ENCODE measurements at regions not wholly inside any gene's neighbourhood (a gene's known extent, or its start where the extent isn't known, plus 50 kb on each side); places are given as distances from the start of the nearest gene placed in this dataset.
A peak's percentile ranks its signal among the peaks of the same experiment; 100 is the strongest.
"Not testable (repeated sequence)": the region's sequence is repeated elsewhere in the genome, so short reads cannot be mapped to it uniquely, and the experiment has no call there.

- in situ Hi-C loops (cut with HindIII; ENCODE audit: low pct_ligation_motif_present, low pct_unique_long_range_greater_than_20kb, low sequenced_read_pairs) = no loop called here
- no peak for DNase-seq
These were observed 882.8 kb downstream of the TBC1D32 start for GRCh38 chr6:120451508-120451907.

- no peak for DNase-seq
- in situ Hi-C loops (cut with HindIII; ENCODE audit: low pct_ligation_motif_present, low pct_unique_long_range_greater_than_20kb, low sequenced_read_pairs) = no loop called here
These were observed 886.7 kb downstream of the TBC1D32 start for GRCh38 chr6:120447605-120448004.

- in situ Hi-C loops (cut with HindIII; ENCODE audit: low pct_ligation_motif_present, low pct_unique_long_range_greater_than_20kb, low sequenced_read_pairs); DNase-seq: not testable (repeated sequence)
These were observed 901.4 kb downstream of the TBC1D32 start for GRCh38 chr6:120432840-120433239.

GRCh38 chr6:120431841-120432240 is 902.4 kb downstream of the TBC1D32 start:
- DNase-seq = no peak
- in situ Hi-C loops (cut with HindIII; ENCODE audit: low pct_ligation_motif_present, low pct_unique_long_range_greater_than_20kb, low sequenced_read_pairs) = no loop called here

GRCh38 chr6:120411394-120411793 is 922.9 kb downstream of the TBC1D32 start:
- in situ Hi-C loops (cut with HindIII; ENCODE audit: low pct_ligation_motif_present, low pct_unique_long_range_greater_than_20kb, low sequenced_read_pairs) = no loop called here
- DNase-seq = no peak

GRCh38 chr6:120410586-120410985 is 923.7 kb downstream of the TBC1D32 start:
- in situ Hi-C loops (cut with HindIII; ENCODE audit: low pct_ligation_motif_present, low pct_unique_long_range_greater_than_20kb, low sequenced_read_pairs) = no loop called here
- no peak for DNase-seq

- no peak for DNase-seq
- in situ Hi-C loops (cut with HindIII; ENCODE audit: low pct_ligation_motif_present, low pct_unique_long_range_greater_than_20kb, low sequenced_read_pairs) = no loop called here
These were observed 926.6 kb downstream of the TBC1D32 start for GRCh38 chr6:120407696-120408095.

GRCh38 chr6:120405947-120406346 is 928.3 kb downstream of the TBC1D32 start:
- no peak for DNase-seq
- in situ Hi-C loops (cut with HindIII; ENCODE audit: low pct_ligation_motif_present, low pct_unique_long_range_greater_than_20kb, low sequenced_read_pairs) = no loop called here

GRCh38 chr6:120395784-120396183 is 938.5 kb downstream of the TBC1D32 start:
- in situ Hi-C loops (cut with HindIII; ENCODE audit: low pct_ligation_motif_present, low pct_unique_long_range_greater_than_20kb, low sequenced_read_pairs) = no loop called here
- DNase-seq = no peak

- no peak for DNase-seq
- in situ Hi-C loops (cut with HindIII; ENCODE audit: low pct_ligation_motif_present, low pct_unique_long_range_greater_than_20kb, low sequenced_read_pairs) = no loop called here
These were observed 939.0 kb downstream of the TBC1D32 start for GRCh38 chr6:120395330-120395729.

- DNase-seq = no peak
- in situ Hi-C loops (cut with HindIII; ENCODE audit: low pct_ligation_motif_present, low pct_unique_long_range_greater_than_20kb, low sequenced_read_pairs) = no loop called here
These were observed 941.3 kb downstream of the TBC1D32 start for GRCh38 chr6:120392941-120393340.

GRCh38 chr6:120384671-120385070 is 949.6 kb downstream of the TBC1D32 start:
- no peak for DNase-seq
- in situ Hi-C loops (cut with HindIII; ENCODE audit: low pct_ligation_motif_present, low pct_unique_long_range_greater_than_20kb, low sequenced_read_pairs) = no loop called here

GRCh38 chr6:120383681-120384080 is 950.6 kb downstream of the TBC1D32 start:
- DNase-seq = no peak
- in situ Hi-C loops (cut with HindIII; ENCODE audit: low pct_ligation_motif_present, low pct_unique_long_range_greater_than_20kb, low sequenced_read_pairs) = no loop called here

- DNase-seq = peak; percentile 69
- in situ Hi-C loops (cut with HindIII; ENCODE audit: low pct_ligation_motif_present, low pct_unique_long_range_greater_than_20kb, low sequenced_read_pairs) = no loop called here
These were observed 955.6 kb downstream of the TBC1D32 start for GRCh38 chr6:120378582-120379220.

- in situ Hi-C loops (cut with HindIII; ENCODE audit: low pct_ligation_motif_present, low pct_unique_long_range_greater_than_20kb, low sequenced_read_pairs) = no loop called here
- DNase-seq = no peak
These were observed 961.1 kb downstream of the TBC1D32 start for GRCh38 chr6:120373185-120373584.

GRCh38 chr6:120363429-120363828 is 970.9 kb downstream of the TBC1D32 start:
- in situ Hi-C loops (cut with HindIII; ENCODE audit: low pct_ligation_motif_present, low pct_unique_long_range_greater_than_20kb, low sequenced_read_pairs) = no loop called here
- DNase-seq = no peak

- not testable (repeated sequence) for DNase-seq
These were observed 975.7 kb downstream of the TBC1D32 start for GRCh38 chr6:120358535-120358934.

GRCh38 chr6:120357447-120357846 is 976.8 kb downstream of the TBC1D32 start:
- no peak for DNase-seq
- in situ Hi-C loops (cut with HindIII; ENCODE audit: low pct_ligation_motif_present, low pct_unique_long_range_greater_than_20kb, low sequenced_read_pairs) = no loop called here

More at GRCh38 chr6:120358535-120358934, 975.7 kb downstream of the TBC1D32 start:
- in situ Hi-C loops (cut with HindIII; ENCODE audit: low pct_ligation_motif_present, low pct_unique_long_range_greater_than_20kb, low sequenced_read_pairs) = not testable (repeated sequence)

- in situ Hi-C loops (cut with HindIII; ENCODE audit: low pct_ligation_motif_present, low pct_unique_long_range_greater_than_20kb, low sequenced_read_pairs) = no loop called here
- no peak for DNase-seq
These were observed 978.5 kb downstream of the TBC1D32 start for GRCh38 chr6:120355822-120356221.

GRCh38 chr6:120354452-120355098 is 979.7 kb downstream of the TBC1D32 start:
- in situ Hi-C loops (cut with HindIII; ENCODE audit: low pct_ligation_motif_present, low pct_unique_long_range_greater_than_20kb, low sequenced_read_pairs) = no loop called here
- DNase-seq = no peak
